K562 (cell line): ENCODE measurements at regions not wholly inside any gene's neighbourhood (a gene's known extent, or its start where the extent isn't known, plus 50 kb on each side); places are given as distances from the start of the nearest gene placed in this dataset.

Experiments
- ATAC-seq: fragments of 200-7000 bp; cut with Tn5 transposase; 3 replicates; pipeline ENCODE4 v1.9.1; 2020; ENCODE audit warnings: moderate library complexity
- BruUV-seq: library from RNA; stranded (reverse); fragments of 400-500 nt; replicated peaks from 2 replicates; lab custom pipeline; 2021; lab: Mats Ljungman, UMichigan
- CTCF ChIA-PET: fragments of 300-600 bp; formaldehyde crosslinking; extraction: SDS; loops from one replicate; lab custom pipeline; 2021; ENCODE audit warnings: low intra/inter-chr PET ratio; lab: Yijun Ruan, JAX
- POLR2A ChIA-PET: fragments of 300-600, 350-650 bp; sonication (Branson Sonifier 250); formaldehyde crosslinking; extraction: SDS; loops from one replicate; lab custom pipeline; 2021; ENCODE audit warnings: antibody characterized with exemption, inconsistent platforms; lab: Yijun Ruan, JAX
- DNase-seq, 4 experiments: peaks; one replicate each; pipeline versions ENCODE4 v3.0.0 to v3.0.0-alpha.2; 2011 to 2018; ENCODE audit warnings: low spot score in 3 of 4, mixed read lengths in 3 of 4; ENCODE audit errors: extremely low read depth in 1 of 4
- FAIRE-seq: peaks from 2 replicates; lab custom pipeline; 2011; peaks lifted over from hg19 to GRCh38; lab: Jason Lieb, UNC
- H2AFZ ChIP-seq: 2 replicates; pipeline ENCODE4 v1.6.0; 2011; ENCODE audit warnings: low read depth, low read length, control low read depth, inconsistent platforms
- H3K27ac ChIP-seq: fragments of 200-600 bp; 3 replicates; pipeline ENCODE4 v1.8.0; 2011; ENCODE audit warnings: low read depth, mild to moderate bottlenecking, control low read depth, inconsistent platforms, low read length, moderate library complexity, mixed read lengths; ENCODE audit errors: extremely low read depth
- H3K27me3 ChIP-seq, 2 experiments: fragments of 300-600 bp in 1 of 2; 2 replicates in 1 of 2; 3 replicates in 1 of 2; pipeline versions ENCODE4 v1.6.0 to v1.8.0; 2011; ENCODE audit warnings: inconsistent platforms in 2 of 2, low read length in 2 of 2, mild to moderate bottlenecking in 1 of 2, mixed read lengths in 1 of 2, moderate library complexity in 1 of 2; ENCODE audit not compliant: control insufficient read depth in 2 of 2, insufficient read depth in 2 of 2
- H3K36me3 ChIP-seq: fragments of 300-600 bp; 3 replicates; pipeline ENCODE4 v1.8.0; 2011; ENCODE audit warnings: mild to moderate bottlenecking, low read length, inconsistent platforms; ENCODE audit not compliant: control insufficient read depth, insufficient read depth
- H3K4me1 ChIP-seq, 2 experiments: fragments of 200-600 bp in 1 of 2; replicated peaks in 1 of 2; 2 replicates in 1 of 2; 3 replicates in 1 of 2; pipeline versions ENCODE4 v1.5.1 to v1.8.0; 2011; ENCODE audit warnings: inconsistent platforms in 2 of 2, low read length in 2 of 2, mild to moderate bottlenecking in 1 of 2, mixed read lengths in 1 of 2, moderate library complexity in 1 of 2; ENCODE audit not compliant: control insufficient read depth in 2 of 2, insufficient read depth in 2 of 2
- H3K4me2 ChIP-seq: 2 replicates; pipeline ENCODE4 v1.6.1; 2011; ENCODE audit warnings: low read length, control low read depth, inconsistent platforms, mixed read lengths; ENCODE audit not compliant: insufficient read depth
- H3K4me3 ChIP-seq: fragments of 200-600 bp; sonication (generic), shearing (Covaris generic); 2 replicates; pipeline ENCODE4 v1.5.1; 2016; ENCODE audit warnings: control low read depth, inconsistent platforms
- H3K79me2 ChIP-seq: fragments of 200-600 bp; 3 replicates; pipeline ENCODE4 v1.8.0; 2011; ENCODE audit warnings: low read length, inconsistent platforms; ENCODE audit not compliant: control insufficient read depth, insufficient read depth
- H3K9ac ChIP-seq, 2 experiments: 2 replicates each; pipeline versions ENCODE4 v1.6.0 to v1.6.1; 2011; ENCODE audit warnings: low read depth in 2 of 2, low read length in 2 of 2, control low read depth in 1 of 2, inconsistent platforms in 1 of 2, mild to moderate bottlenecking in 1 of 2, mixed read lengths in 1 of 2; ENCODE audit not compliant: insufficient read depth in 1 of 2
- H3K9me1 ChIP-seq: one replicate; pipeline ENCODE4 v1.6.0; 2011; ENCODE audit warnings: inconsistent platforms, mild to moderate bottlenecking, low read length, moderate library complexity; ENCODE audit not compliant: control insufficient read depth, insufficient read depth
- H3K9me3 ChIP-seq: replicated peaks from 2 replicates; pipeline ENCODE4 v1.5.1; 2011; ENCODE audit warnings: low read depth, low read length, inconsistent platforms; ENCODE audit not compliant: control insufficient read depth, insufficient read depth
- H4K20me1 ChIP-seq: replicated peaks from 2 replicates; pipeline ENCODE4 v1.6.1; 2011; ENCODE audit warnings: low read length, inconsistent platforms, mixed read lengths; ENCODE audit not compliant: control insufficient read depth, insufficient read depth
- CEBPB ChIP-seq: fragments of 450-650 bp; IDR thresholded peaks from 2 replicates; pipeline ENCODE4 v1.6.1; 2016; ENCODE audit warnings: missing genetic modification characterization, missing compliant biosample characterization
- ETS2 ChIP-seq: IDR thresholded peaks from 2 replicates; pipeline ENCODE4 v1.6.1; 2016; ENCODE audit warnings: borderline replicate concordance, missing genetic modification characterization, mild to moderate bottlenecking, moderate library complexity, missing compliant biosample characterization; ENCODE audit not compliant: poor library complexity, severe bottlenecking
- HDGF ChIP-seq: fragments of 450-650 bp; IDR thresholded peaks from 2 replicates; pipeline ENCODE4 v1.6.1; 2016
- ILK ChIP-seq: fragments of 450-650 bp; IDR thresholded peaks from 2 replicates; pipeline ENCODE4 v1.6.1; 2016; ENCODE audit warnings: missing genetic modification characterization, low read depth, mild to moderate bottlenecking, missing compliant biosample characterization, moderate library complexity, borderline replicate concordance
- IRF2 ChIP-seq: sonication (generic); formaldehyde crosslinking; IDR thresholded peaks from 2 replicates; pipeline ENCODE4 v1.8.1; 2022; ENCODE audit warnings: mild to moderate bottlenecking, missing genetic modification reagents
- MAX ChIP-seq: sonication (generic); formaldehyde crosslinking; IDR thresholded peaks from 2 replicates; pipeline ENCODE4 v1.9.0; 2022; ENCODE audit warnings: mild to moderate bottlenecking, missing genetic modification reagents
- PRMT5 ChIP-seq: sonication (generic); formaldehyde crosslinking; IDR thresholded peaks from 2 replicates; pipeline ENCODE4 v1.5.0; 2020; ENCODE audit warnings: missing genetic modification reagents
- RNF2 ChIP-seq: sonication (generic); IDR thresholded peaks from 2 replicates; pipeline ENCODE4 v1.6.1; 2016
- SMARCA4 ChIP-seq: fragments of 450-650 bp; IDR thresholded peaks from 2 replicates; pipeline ENCODE4 v1.6.1; 2016
- SMARCA5 ChIP-seq: fragments of 450-650 bp; IDR thresholded peaks from 2 replicates; pipeline ENCODE4 v1.6.1; 2016
- TEAD2 ChIP-seq: fragments of 450-650 bp; IDR thresholded peaks from 2 replicates; pipeline ENCODE4 v1.6.1; 2016; ENCODE audit warnings: missing genetic modification characterization, control low read depth, missing compliant biosample characterization
- ZKSCAN1 ChIP-seq: fragments of 150-350 bp; IDR thresholded peaks from 2 replicates; pipeline ENCODE4 v1.6.1; 2016; ENCODE audit warnings: low read depth, low read length
- ZNF398 ChIP-seq: fragments of 250-450 bp; sonication (Bioruptor Pico); IDR thresholded peaks from 2 replicates; pipeline ENCODE4 v1.8.0; 2021; ENCODE audit warnings: moderate library complexity, mild to moderate bottlenecking, inconsistent platforms
- WGBS: fragments of 100-300 bp; shearing (Covaris generic); methylation state at CpG from one replicate; pipeline ENCODE4 v1.1.6; 2016; ENCODE audit warnings: low coverage, mixed read lengths; ENCODE audit not compliant: insufficient coverage; ENCODE audit errors: missing lambda C conversion rate; 5-methylcytosine and 5-hydroxymethylcytosine counted together
- in situ Hi-C: fragments of 300-500 bp; cut with MboI; formaldehyde crosslinking; loops from 4 replicates; pipeline ENCODE4 v1.15.0; 2018; ENCODE audit warnings: inconsistent platforms, mixed read lengths
- intact Hi-C: fragments of 100-400 bp; cut with micrococcal nuclease; formaldehyde crosslinking; loops from 2 replicates; pipeline ENCODE4 v1.14.2; 2022
- TF ChIP-seq, protein P1 (sequence below): fragments of 200-400 bp; formaldehyde crosslinking; IDR thresholded peaks from 2 replicates; pipeline ENCODE4 v1.6.1; 2017; ENCODE audit warnings: mild to moderate bottlenecking, low read depth, low read length, moderate library complexity

GRCh38 chr20:16939051-16939450 lies 190.9 kb downstream of the OTOR start:
- H3K9me1 ChIP-seq = no peaks in the 10 kb centered on the region
- no peak overlapping the region for H3K27ac ChIP-seq
- H3K79me2 ChIP-seq = no peaks in the 10 kb centered on the region
- no peak overlapping the region for H2AFZ ChIP-seq
- DNase-seq (no peak), ATAC-seq (no peak), FAIRE-seq (no peak)
- H3K9ac ChIP-seq = no peak overlapping the region
- TF ChIP-seq RNF2 (no peak), PRMT5 (CRISPR knock-in tag) (no peak), ILK (tag) (no peak), MAX (CRISPR knock-in tag) (no peak), TEAD2 (no peak), ZKSCAN1 (no peak), HDGF (no peak), IRF2 (CRISPR knock-in tag) (no peak), SMARCA4 (no peak)
- H3K9me3 ChIP-seq = no peaks in the 10 kb centered on the region; the same call in 1 of the 2 replicates
- ChIA-PET CTCF (no interaction called here), POLR2A (no interaction called here)
- H3K27me3 ChIP-seq = no peaks in the 10 kb centered on the region
- no peak overlapping the region for H3K4me3 ChIP-seq
- no peaks in the 10 kb centered on the region for H4K20me1 ChIP-seq
- in situ Hi-C loops = no loop called here
- no peak overlapping the region for H3K4me2 ChIP-seq
- no TSS peak for BruUV-seq
- no peaks in the 10 kb centered on the region for H3K36me3 ChIP-seq
- intact Hi-C loops = no loop called here
- WGBS = 0% methylated on average over 3 of the region's 3 CpGs
- no peaks in the 10 kb centered on the region for H3K4me1 ChIP-seq

- ChIA-PET CTCF (no interaction called here), POLR2A (no interaction called here)
- no peak overlapping the region for H3K9ac ChIP-seq
- intact Hi-C loops = no loop called here
- no peaks in the 10 kb centered on the region for H4K20me1 ChIP-seq
- H3K79me2 ChIP-seq = no peaks in the 10 kb centered on the region
- H3K4me1 ChIP-seq = no peaks in the 10 kb centered on the region
- no peak for ATAC-seq
- H3K27me3 ChIP-seq = no peaks in the 10 kb centered on the region
- DNase-seq = no peak
- no peak overlapping the region for H3K4me2 ChIP-seq
- no peak overlapping the region for H3K4me3 ChIP-seq
- no peaks in the 10 kb centered on the region; the same call in 1 of the 2 replicates for H3K9me3 ChIP-seq
- no peaks in the 10 kb centered on the region for H3K36me3 ChIP-seq
- H3K9me1 ChIP-seq = no peaks in the 10 kb centered on the region
- in situ Hi-C loops = no loop called here
- no peak overlapping the region for H2AFZ ChIP-seq
- H3K27ac ChIP-seq = no peak overlapping the region
- WGBS = 0% methylated on average over 1 of the region's 1 CpG
- no peak for FAIRE-seq
- BruUV-seq = no TSS peak
- TF ChIP-seq ZNF398 (CRISPR knock-in tag) = no peak
- TF ChIP-seq CEBPB (tag) = no peak
- no peak for TF ChIP-seq SMARCA5
- TF ChIP-seq, protein P1, sequence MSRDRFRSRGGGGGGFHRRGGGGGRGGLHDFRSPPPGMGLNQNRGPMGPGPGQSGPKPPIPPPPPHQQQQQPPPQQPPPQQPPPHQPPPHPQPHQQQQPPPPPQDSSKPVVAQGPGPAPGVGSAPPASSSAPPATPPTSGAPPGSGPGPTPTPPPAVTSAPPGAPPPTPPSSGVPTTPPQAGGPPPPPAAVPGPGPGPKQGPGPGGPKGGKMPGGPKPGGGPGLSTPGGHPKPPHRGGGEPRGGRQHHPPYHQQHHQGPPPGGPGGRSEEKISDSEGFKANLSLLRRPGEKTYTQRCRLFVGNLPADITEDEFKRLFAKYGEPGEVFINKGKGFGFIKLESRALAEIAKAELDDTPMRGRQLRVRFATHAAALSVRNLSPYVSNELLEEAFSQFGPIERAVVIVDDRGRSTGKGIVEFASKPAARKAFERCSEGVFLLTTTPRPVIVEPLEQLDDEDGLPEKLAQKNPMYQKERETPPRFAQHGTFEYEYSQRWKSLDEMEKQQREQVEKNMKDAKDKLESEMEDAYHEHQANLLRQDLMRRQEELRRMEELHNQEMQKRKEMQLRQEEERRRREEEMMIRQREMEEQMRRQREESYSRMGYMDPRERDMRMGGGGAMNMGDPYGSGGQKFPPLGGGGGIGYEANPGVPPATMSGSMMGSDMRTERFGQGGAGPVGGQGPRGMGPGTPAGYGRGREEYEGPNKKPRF = no peak
- no peak for TF ChIP-seq ETS2 (tag)
Observed at GRCh38 chr20:16940701-16941100, 192.5 kb downstream of the OTOR start.
